ENCODE measurements at regions not wholly inside any gene's neighbourhood (a gene's known extent, or its start where the extent isn't known, plus 50 kb on each side); places are given as distances from the start of the nearest gene placed in this dataset.

GRCh38 chr3:175969456-175969855, 1110.3 kb downstream of the NAALADL2 start:
- no peak for TF ChIP-seq CTCF (IDR thresholded peaks at IDR 0.05; ENCODE audit: poor library complexity)
- TF ChIP-seq EZH2 (IDR thresholded peaks at IDR 0.05; ENCODE audit: borderline replicate concordance), result no peak
- no peak for TF ChIP-seq EZH2phosphoT487 (IDR thresholded peaks at IDR 0.05; ENCODE audit: low read depth, severe bottlenecking, unreplicated experiment)

All from hepatocyte (in vitro differentiated cells).